Spinal cord (tissue), 9 donors: ENCODE measurements at regions not wholly inside any gene's neighbourhood (a gene's known extent, or its start where the extent isn't known, plus 50 kb on each side); places are given as distances from the start of the nearest gene placed in this dataset.

Source experiments
- DNase-seq, 6 donors: peaks; one replicate each; pipeline versions ENCODE4 v3.0.0 to v3.0.0-alpha.2; 2013 to 2015; ENCODE audit warnings: low spot score in 6 of 6, low read depth in 4 of 6
- H3K27ac ChIP-seq: one replicate; pipeline ENCODE4 v1.5.1; 2013; ENCODE audit warnings: low read depth, low read length, control low read depth
- H3K27me3 ChIP-seq: one replicate; pipeline ENCODE4 v1.6.1; 2013; ENCODE audit warnings: low read length; ENCODE audit not compliant: control insufficient read depth, insufficient read depth
- H3K36me3 ChIP-seq: one replicate; pipeline ENCODE4 v1.6.1; 2013; ENCODE audit warnings: low read length; ENCODE audit not compliant: control insufficient read depth, insufficient read depth
- H3K4me1 ChIP-seq: one replicate; pipeline ENCODE4 v1.6.1; 2013; ENCODE audit warnings: low read length; ENCODE audit not compliant: control insufficient read depth, insufficient read depth
- H3K4me3 ChIP-seq: one replicate; pipeline ENCODE4 v1.5.1; 2013; ENCODE audit warnings: low read depth, low read length, control low read depth
- H3K9me3 ChIP-seq: one replicate; pipeline ENCODE4 v1.6.1; 2013; ENCODE audit warnings: low read length; ENCODE audit not compliant: control insufficient read depth, insufficient read depth
- WGBS: methylation state at CpG from one replicate; pipeline ENCODE4 v1.1.5; 2013; ENCODE audit warnings: missing lambda C conversion rate; ENCODE audit not compliant: insufficient coverage; 5-methylcytosine and 5-hydroxymethylcytosine counted together
- donor health status: healthy.

DNA sequence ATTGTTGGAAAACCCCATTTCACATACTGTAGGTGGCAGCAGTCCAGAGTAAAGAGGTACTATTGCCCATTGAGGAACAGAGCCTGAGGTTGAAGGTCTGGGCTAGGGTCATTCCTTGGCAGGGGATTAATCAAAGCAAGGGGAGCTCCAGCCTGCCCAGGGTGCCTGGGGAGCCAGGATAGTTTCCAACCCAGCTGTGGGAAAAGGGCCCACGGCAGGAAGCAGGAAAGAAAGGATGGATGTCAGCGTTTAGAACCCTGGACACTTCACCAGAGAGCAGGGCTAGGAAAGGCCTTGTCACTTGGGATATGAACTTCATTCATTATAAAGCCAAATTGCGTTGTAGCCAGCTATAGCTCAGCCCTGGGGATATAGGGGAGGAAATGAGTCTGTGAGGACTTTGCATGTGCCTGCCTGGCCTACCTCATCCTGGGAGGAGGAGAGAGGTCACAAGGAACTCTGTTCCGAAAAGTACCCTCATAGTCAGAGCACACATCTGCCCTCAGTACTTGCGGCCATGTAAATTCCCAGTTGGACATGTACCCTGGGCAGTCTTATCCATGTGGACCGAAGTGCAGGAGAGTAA lies 140.2 kb upstream of the COPS8 start:
- WGBS: 84% methylated on average over 4 of the region's 6 CpGs
- Histone ChIP-seq H3K4me3 (no peak overlapping the region), H3K36me3 (no peaks in the 10 kb centered on the region), H3K27me3 (no peaks in the 10 kb centered on the region), H3K4me1 (no peaks in the 10 kb centered on the region), H3K9me3 (no peaks in the 10 kb centered on the region), H3K27ac (no peak overlapping the region)
- no peak for DNase-seq

GRCh38 chr2:236946871-236947270 lies 138.8 kb upstream of the COPS8 start:
- Histone ChIP-seq H3K27me3 (no peaks in the 10 kb centered on the region), H3K27ac (no peak overlapping the region), H3K9me3 (no peaks in the 10 kb centered on the region), H3K4me3 (no peak overlapping the region), H3K36me3 (no peaks in the 10 kb centered on the region), H3K4me1 (no peaks in the 10 kb centered on the region)
- WGBS: 81% methylated on average over 4 of the region's 4 CpGs
- DNase-seq: no peak

DNA sequence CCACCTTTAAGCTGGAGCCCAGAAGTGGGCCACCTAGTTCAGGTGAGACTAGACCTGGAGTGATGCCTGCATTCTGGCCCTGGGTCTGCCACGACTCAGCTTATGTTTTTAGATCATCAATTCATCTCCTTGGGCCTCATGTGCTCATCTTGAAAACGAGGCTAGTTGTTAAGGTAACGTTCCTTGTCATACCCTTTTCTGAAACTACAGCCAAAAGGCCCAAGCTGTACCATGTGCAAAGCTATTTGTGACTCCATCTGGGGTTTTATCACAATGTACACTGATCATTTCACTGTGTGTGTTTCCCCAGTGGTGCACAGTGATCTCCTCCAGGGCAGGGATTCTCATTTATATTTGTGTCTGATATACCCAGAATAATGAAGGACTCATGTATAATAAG lies 138.4 kb upstream of the COPS8 start:
- WGBS: 71% methylated on average over 2 of the region's 3 CpGs
- H3K27ac ChIP-seq: no peak overlapping the region
- H3K4me3 ChIP-seq: no peak overlapping the region

GRCh38 chr2:236947896-236948295 lies 137.8 kb upstream of the COPS8 start:
- Histone ChIP-seq H3K36me3 (no peaks in the 10 kb centered on the region), H3K27ac (no peak overlapping the region), H3K4me1 (no peaks in the 10 kb centered on the region), H3K27me3 (no peaks in the 10 kb centered on the region), H3K4me3 (no peak overlapping the region), H3K9me3 (no peaks in the 10 kb centered on the region)
- 91% methylated on average over 7 of the region's 9 CpGs for WGBS
- no peak for DNase-seq

More for the DNA sequence above, 138.4 kb upstream of the COPS8 start:
- Histone ChIP-seq H3K36me3 (no peaks in the 10 kb centered on the region), H3K9me3 (no peaks in the 10 kb centered on the region), H3K27me3 (no peaks in the 10 kb centered on the region), H3K4me1 (no peaks in the 10 kb centered on the region)
- no peak for DNase-seq

DNA sequence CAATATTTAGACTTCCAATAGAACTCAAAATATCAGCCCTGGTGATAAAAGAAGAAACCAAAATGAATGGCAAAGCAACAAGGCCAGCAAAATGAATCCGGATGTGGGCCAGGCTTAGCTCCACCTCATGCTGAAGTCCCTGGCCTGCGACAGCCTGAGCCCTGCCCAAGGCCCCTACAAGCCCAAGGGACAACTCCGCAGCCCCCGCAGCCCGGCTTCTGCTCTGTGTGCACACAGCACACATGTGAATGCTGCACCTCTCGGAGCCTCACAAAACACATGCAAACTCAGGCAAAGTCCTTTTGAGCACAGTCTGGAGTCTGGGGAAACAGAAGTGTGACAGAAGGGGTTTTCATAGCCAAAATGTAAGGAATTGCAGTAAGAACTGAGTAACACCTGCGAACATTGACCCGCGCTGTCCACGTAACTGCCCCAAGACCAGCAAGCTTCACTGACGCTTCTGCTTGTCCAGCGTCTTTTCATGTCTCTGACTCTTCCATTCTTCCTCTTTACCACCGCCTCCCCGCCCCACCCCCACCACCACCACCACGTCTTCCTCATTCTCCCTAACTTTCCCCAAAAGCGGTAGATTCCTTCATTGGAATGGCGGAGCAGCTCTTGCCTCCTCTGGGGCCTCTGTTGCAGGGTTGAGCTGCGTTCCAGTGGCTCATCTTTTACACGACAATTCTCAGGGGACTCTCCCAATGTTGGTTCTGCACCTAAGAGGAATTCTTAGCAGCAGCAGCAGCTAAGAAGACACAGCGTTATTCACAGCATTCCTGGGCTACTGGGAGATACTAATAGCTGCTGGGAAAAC lies 136.4 kb upstream of the COPS8 start:
- H3K9me3 ChIP-seq: no peaks in the 10 kb centered on the region
- no peaks in the 10 kb centered on the region for H3K36me3 ChIP-seq
- no peaks in the 10 kb centered on the region for H3K4me1 ChIP-seq
- no peak overlapping the region for H3K27ac ChIP-seq
- H3K4me3 ChIP-seq: no peak overlapping the region
- WGBS: 81% methylated on average over 15 of the region's 20 CpGs
- no peaks in the 10 kb centered on the region for H3K27me3 ChIP-seq
- DNase-seq: peak in 1 of 6 donors; percentile 70

DNA sequence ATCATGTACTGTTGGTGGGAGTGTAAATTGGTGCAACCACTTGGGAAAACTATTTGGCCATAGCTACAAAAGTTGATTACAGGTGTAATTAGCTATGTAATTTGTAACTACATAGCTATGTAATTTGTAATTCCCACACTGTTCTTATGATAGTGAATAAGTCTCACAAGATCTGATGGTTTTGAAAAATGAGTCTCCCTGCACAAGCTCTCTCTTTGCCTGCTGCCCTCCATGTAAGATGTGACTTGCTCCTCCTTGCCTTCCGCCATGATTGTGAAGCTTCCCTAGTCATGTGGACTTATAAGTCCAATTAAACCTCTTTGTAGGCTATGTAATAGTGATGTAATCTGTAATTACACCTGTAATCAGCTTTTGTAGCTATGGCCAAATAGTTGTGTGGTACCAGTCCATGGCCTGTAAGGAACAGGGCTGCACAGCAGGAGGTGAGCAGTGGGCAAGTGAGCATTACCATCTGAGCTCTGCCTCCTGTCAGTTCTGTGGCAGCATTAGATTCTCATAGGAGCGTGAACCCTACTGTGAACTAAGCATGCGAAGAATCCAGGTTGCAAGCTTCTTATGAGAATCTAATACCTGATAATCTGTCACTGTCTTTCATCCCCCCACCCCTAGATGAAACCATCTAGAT lies 133.7 kb upstream of the COPS8 start:
- DNase-seq: no peak
- H3K27ac ChIP-seq: no peak overlapping the region
- no peaks in the 10 kb centered on the region for H3K9me3 ChIP-seq
- no peaks in the 10 kb centered on the region for H3K27me3 ChIP-seq
- H3K36me3 ChIP-seq: no peaks in the 10 kb centered on the region
- no peaks in the 10 kb centered on the region for H3K4me1 ChIP-seq
- H3K4me3 ChIP-seq: no peak overlapping the region
- no CpG with 5 or more reads among the region's 3 CpGs for whole genome bisulfite sequencing

DNA sequence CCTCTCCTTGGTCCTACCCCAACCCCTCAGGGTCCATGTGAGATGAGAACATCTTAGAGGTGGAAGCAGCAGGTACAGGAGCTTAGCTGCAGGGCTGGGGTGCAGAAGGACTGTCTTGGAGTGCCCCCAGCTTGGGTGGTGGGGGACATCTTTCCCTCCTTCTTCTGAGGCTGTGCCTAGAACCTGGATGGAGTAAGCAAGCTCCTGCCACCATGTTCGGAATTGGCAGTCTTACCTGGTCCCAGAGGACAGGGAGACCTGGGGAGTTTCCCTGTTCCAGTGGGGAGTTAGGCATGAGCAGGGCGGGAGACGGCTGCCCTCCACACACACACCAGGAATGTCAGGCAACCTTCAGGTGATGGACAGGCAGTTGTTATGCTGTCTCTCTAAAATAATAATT lies 131.0 kb upstream of the COPS8 start:
- Histone ChIP-seq H3K4me3 (no peak overlapping the region), H3K27ac (no peak overlapping the region), H3K9me3 (no peaks in the 10 kb centered on the region), H3K36me3 (no peaks in the 10 kb centered on the region), H3K4me1 (no peaks in the 10 kb centered on the region), H3K27me3 (no peaks in the 10 kb centered on the region)
- DNase-seq: no peak
- WGBS: no CpG with 5 or more reads among the region's 3 CpGs

DNA sequence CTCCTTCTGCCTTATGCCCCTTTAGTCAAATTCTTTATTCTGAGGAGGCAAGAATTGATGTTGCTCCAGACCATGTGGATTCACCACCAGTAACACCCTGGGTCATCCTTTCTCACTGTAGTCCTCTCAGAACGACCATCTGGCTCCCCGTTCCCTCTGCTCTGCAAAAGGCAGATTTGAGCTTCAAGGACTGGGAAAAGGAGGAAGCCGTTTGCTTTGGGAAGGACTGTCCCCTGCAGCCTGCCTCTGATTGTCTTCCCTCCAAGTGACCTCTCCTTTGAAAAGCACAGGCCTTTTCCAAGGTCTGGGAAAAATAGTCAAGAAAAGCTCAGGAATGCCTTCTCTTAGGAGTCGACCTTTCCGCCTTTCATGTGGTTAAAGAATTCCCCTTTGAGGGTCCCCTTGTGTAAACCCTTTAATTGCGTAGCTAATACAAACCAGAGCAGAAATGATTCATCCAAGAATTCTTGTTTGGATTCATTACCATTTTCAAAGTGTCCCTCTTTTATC lies 130.1 kb upstream of the COPS8 start:
- H3K4me3 ChIP-seq: no peak overlapping the region
- H3K36me3 ChIP-seq: no peaks in the 10 kb centered on the region
- H3K27ac ChIP-seq: no peak overlapping the region
- no peaks in the 10 kb centered on the region for H3K27me3 ChIP-seq
- H3K4me1 ChIP-seq: no peaks in the 10 kb centered on the region
- DNase-seq: no peak
- 63% methylated on average over 2 of the region's 6 CpGs for WGBS
- no peaks in the 10 kb centered on the region for H3K9me3 ChIP-seq

DNA sequence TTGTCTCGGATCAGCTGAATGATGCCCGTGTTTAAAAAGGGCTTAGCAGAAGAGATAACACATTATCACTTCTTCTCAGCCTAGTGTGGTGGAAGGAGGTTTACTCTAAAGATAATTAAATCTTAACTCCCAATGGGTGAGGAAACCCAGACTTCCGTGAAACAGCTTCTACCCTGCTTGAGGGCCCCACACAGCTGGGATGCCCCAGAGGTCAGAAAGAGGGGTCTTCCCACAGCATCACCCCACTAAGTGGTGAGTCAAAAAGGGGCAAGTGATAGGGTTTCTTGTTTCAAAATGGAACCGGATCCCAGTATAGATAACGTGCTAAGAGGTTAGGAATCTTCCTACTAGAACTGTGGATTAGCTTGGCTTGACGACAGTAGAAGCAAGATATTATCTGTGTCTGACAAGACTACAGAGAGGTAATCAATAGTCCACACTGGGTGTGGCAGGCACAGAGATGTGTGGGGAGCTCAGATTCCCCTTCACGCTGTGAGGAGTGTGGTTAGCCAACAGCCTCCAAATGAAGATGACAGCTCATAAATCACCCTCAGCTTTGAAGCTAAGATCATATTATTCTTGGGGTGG lies 129.6 kb upstream of the COPS8 start:
- Histone ChIP-seq H3K4me3 (no peak overlapping the region), H3K4me1 (no peaks in the 10 kb centered on the region), H3K9me3 (no peaks in the 10 kb centered on the region), H3K27me3 (no peaks in the 10 kb centered on the region), H3K27ac (no peak overlapping the region), H3K36me3 (no peaks in the 10 kb centered on the region)
- WGBS: 88% methylated on average over 3 of the region's 7 CpGs
- no peak for DNase-seq
